ENCODE measurements at regions not wholly inside any gene's neighbourhood (a gene's known extent, or its start where the extent isn't known, plus 50 kb on each side); places are given as distances from the start of the nearest gene placed in this dataset.

- TF ChIP-seq, protein P1, sequence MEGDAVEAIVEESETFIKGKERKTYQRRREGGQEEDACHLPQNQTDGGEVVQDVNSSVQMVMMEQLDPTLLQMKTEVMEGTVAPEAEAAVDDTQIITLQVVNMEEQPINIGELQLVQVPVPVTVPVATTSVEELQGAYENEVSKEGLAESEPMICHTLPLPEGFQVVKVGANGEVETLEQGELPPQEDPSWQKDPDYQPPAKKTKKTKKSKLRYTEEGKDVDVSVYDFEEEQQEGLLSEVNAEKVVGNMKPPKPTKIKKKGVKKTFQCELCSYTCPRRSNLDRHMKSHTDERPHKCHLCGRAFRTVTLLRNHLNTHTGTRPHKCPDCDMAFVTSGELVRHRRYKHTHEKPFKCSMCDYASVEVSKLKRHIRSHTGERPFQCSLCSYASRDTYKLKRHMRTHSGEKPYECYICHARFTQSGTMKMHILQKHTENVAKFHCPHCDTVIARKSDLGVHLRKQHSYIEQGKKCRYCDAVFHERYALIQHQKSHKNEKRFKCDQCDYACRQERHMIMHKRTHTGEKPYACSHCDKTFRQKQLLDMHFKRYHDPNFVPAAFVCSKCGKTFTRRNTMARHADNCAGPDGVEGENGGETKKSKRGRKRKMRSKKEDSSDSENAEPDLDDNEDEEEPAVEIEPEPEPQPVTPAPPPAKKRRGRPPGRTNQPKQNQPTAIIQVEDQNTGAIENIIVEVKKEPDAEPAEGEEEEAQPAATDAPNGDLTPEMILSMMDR (IDR thresholded peaks at IDR 0.05) = no peak
- no peak for TF ChIP-seq POLR2A (IDR thresholded peaks at IDR 0.05)
Measured at GRCh38 chr4:189278597-189279165, 662.0 kb upstream of the FRG1 start.
